OCI-LY1 (cell line): ENCODE measurements at regions not wholly inside any gene's neighbourhood (a gene's known extent, or its start where the extent isn't known, plus 50 kb on each side); places are given as distances from the start of the nearest gene placed in this dataset.

Experiments
- H2AFZ ChIP-seq: fragments of 200-600 bp; sonication (generic), shearing (Covaris generic); 2 replicates; pipeline ENCODE4 v1.6.0; 2014; ENCODE audit warnings: antibody characterized with exemption, mild to moderate bottlenecking, low read length
- H3F3A ChIP-seq: fragments of 200-600 bp; sonication (generic), shearing (Covaris generic); 2 replicates; pipeline ENCODE4 v1.6.0; 2014; ENCODE audit warnings: mild to moderate bottlenecking, antibody characterized with exemption, low read length, moderate library complexity; ENCODE audit not compliant: insufficient read depth
- H3K27ac ChIP-seq: fragments of 200-600 bp; sonication (generic); 2 replicates; pipeline ENCODE4 v1.5.1; 2014; ENCODE audit warnings: low read length, mixed run types, mild to moderate bottlenecking, low read depth; ENCODE audit not compliant: poor library complexity, severe bottlenecking
- H3K27me3 ChIP-seq: fragments of 200-600 bp; sonication (generic); 2 replicates; pipeline ENCODE4 v1.6.0; 2014; ENCODE audit warnings: antibody characterized with exemption, mild to moderate bottlenecking, low read length, moderate library complexity; ENCODE audit not compliant: insufficient read depth
- H3K36me3 ChIP-seq: fragments of 200-600 bp; sonication (generic); 2 replicates; pipeline ENCODE4 v1.6.1; 2014; ENCODE audit warnings: mild to moderate bottlenecking, antibody characterized with exemption, low read length, moderate library complexity, mixed read lengths; ENCODE audit not compliant: insufficient read depth
- H3K4me1 ChIP-seq: fragments of 200-600 bp; sonication (generic); 2 replicates; pipeline ENCODE4 v1.5.1; 2014; ENCODE audit warnings: mild to moderate bottlenecking, low read length, moderate library complexity; ENCODE audit not compliant: insufficient read depth, severe bottlenecking
- H3K4me2 ChIP-seq: fragments of 200-600 bp; sonication (generic), shearing (Covaris generic); 2 replicates; pipeline ENCODE4 v1.6.1; 2014; ENCODE audit warnings: low read length
- H3K4me3 ChIP-seq: fragments of 200-600 bp; sonication (generic); 2 replicates; pipeline ENCODE4 v1.5.1; 2014; ENCODE audit warnings: low read length, low read depth, mild to moderate bottlenecking, mixed read lengths; ENCODE audit not compliant: poor library complexity, severe bottlenecking
- H3K79me2 ChIP-seq: fragments of 200-600 bp; shearing (Covaris generic); 2 replicates; pipeline ENCODE4 v1.6.1; 2016; ENCODE audit warnings: mixed run types, low read length, mixed read lengths; ENCODE audit not compliant: insufficient read depth
- H3K9ac ChIP-seq: fragments of 200-600 bp; sonication (generic), shearing (Covaris generic); 2 replicates; pipeline ENCODE4 v1.6.1; 2014; ENCODE audit warnings: mild to moderate bottlenecking, low read length, mixed read lengths
- H3K9me2 ChIP-seq: fragments of 200-600 bp; sonication (generic), shearing (Covaris generic); 2 replicates; pipeline ENCODE4 v1.6.1; 2014; ENCODE audit warnings: low read depth, mild to moderate bottlenecking, low read length, mixed read lengths
- H3K9me3 ChIP-seq: fragments of 200-600 bp; shearing (Covaris generic); 2 replicates; pipeline ENCODE4 v1.6.1; 2014; ENCODE audit warnings: low read length, mixed read lengths
- H4K20me1 ChIP-seq: fragments of 200-600 bp; sonication (generic), shearing (Covaris generic); 2 replicates; pipeline ENCODE4 v1.6.0; 2016; ENCODE audit warnings: mild to moderate bottlenecking, low read length; ENCODE audit not compliant: insufficient read depth
- CTCF ChIP-seq: fragments of 200-600 bp; sonication (generic), shearing (Covaris generic); IDR thresholded peaks from 2 replicates; pipeline ENCODE4 v1.5.1; 2017; ENCODE audit warnings: mild to moderate bottlenecking, antibody characterized with exemption, low read length, moderate library complexity, mixed read lengths
- EZH2 ChIP-seq: fragments of 200-600 bp; sonication (generic), shearing (Covaris generic); IDR thresholded peaks from 2 replicates; pipeline ENCODE4 v1.8.0; 2017; ENCODE audit warnings: borderline replicate concordance, mixed run types, mild to moderate bottlenecking, antibody characterized with exemption, low read length, moderate library complexity, mixed read lengths

- TF ChIP-seq CTCF (no peak), EZH2 (no peak)
- H3K36me3 ChIP-seq = no peaks in the 10 kb centered on the region
- H3K9me3 ChIP-seq = no peaks in the 10 kb centered on the region
- no peaks in the 10 kb centered on the region for H4K20me1 ChIP-seq
- H3K9me2 ChIP-seq = no peaks in the 10 kb centered on the region
- H3K27me3 ChIP-seq = no peaks in the 10 kb centered on the region
- no peaks in the 10 kb centered on the region for H3K4me1 ChIP-seq
- H3K79me2 ChIP-seq = no peaks in the 10 kb centered on the region
- no peak overlapping the region for H2AFZ ChIP-seq
- no peak overlapping the region for H3K4me2 ChIP-seq
- H3K4me3 ChIP-seq = no peak overlapping the region
- no peaks in the 10 kb centered on the region for H3F3A ChIP-seq
- H3K27ac ChIP-seq = no peak overlapping the region
- H3K9ac ChIP-seq = no peak overlapping the region
These were observed 84.5 kb downstream of the MAGEB17 start for GRCh38 chrX:16251782-16252181.

- Histone ChIP-seq H3K9ac (no peak overlapping the region), H3K9me2 (no peaks in the 10 kb centered on the region), H3K4me3 (no peak overlapping the region), H2AFZ (no peak overlapping the region), H3K79me2 (no peaks in the 10 kb centered on the region), H3K4me2 (no peak overlapping the region), H3K36me3 (no peaks in the 10 kb centered on the region), H3F3A (no peaks in the 10 kb centered on the region), H3K9me3 (no peaks in the 10 kb centered on the region), H3K27me3 (no peaks in the 10 kb centered on the region), H3K4me1 (no peaks in the 10 kb centered on the region), H3K27ac (no peak overlapping the region), H4K20me1 (no peaks in the 10 kb centered on the region)
- TF ChIP-seq CTCF (no peak), EZH2 (no peak)
These were observed 91.6 kb downstream of the MAGEB17 start for GRCh38 chrX:16258882-16259281.

- H3K27ac ChIP-seq = no peak overlapping the region
These were observed 100.2 kb downstream of the MAGEB17 start for GRCh38 chrX:16267431-16267830.

More at GRCh38 chrX:16267431-16267830, 100.2 kb downstream of the MAGEB17 start:
- Histone ChIP-seq H3K4me3 (no peak overlapping the region), H3F3A (no peaks in the 10 kb centered on the region), H3K9me3 (no peaks in the 10 kb centered on the region), H3K36me3 (no peaks in the 10 kb centered on the region), H3K4me1 (no peaks in the 10 kb centered on the region), H3K27me3 (no peaks in the 10 kb centered on the region), H3K9me2 (no peaks in the 10 kb centered on the region), H3K4me2 (no peak overlapping the region), H2AFZ (no peak overlapping the region), H4K20me1 (no peaks in the 10 kb centered on the region), H3K79me2 (no peaks in the 10 kb centered on the region), H3K9ac (no peak overlapping the region)
- TF ChIP-seq CTCF (no peak), EZH2 (no peak)
